CD8-positive, alpha-beta memory T cell (primary cell): ENCODE measurements at regions not wholly inside any gene's neighbourhood (a gene's known extent, or its start where the extent isn't known, plus 50 kb on each side); places are given as distances from the start of the nearest gene placed in this dataset.
"Not testable (repeated sequence)": the region's sequence is repeated elsewhere in the genome, so short reads cannot be mapped to it uniquely, and the experiment has no call there.

Source experiments
- CTCF ChIA-PET: fragments of 350-600 bp; sonication (Branson Sonifier 250); formaldehyde crosslinking; loops from one replicate; lab custom pipeline; 2021; ENCODE audit warnings: antibody characterized with exemption; lab: Charles Lee
- POLR2A ChIA-PET: fragments of 350-600 bp; sonication (Branson Sonifier 250); formaldehyde crosslinking; loops from one replicate; lab custom pipeline; 2021; ENCODE audit warnings: antibody characterized with exemption; lab: Charles Lee
- DNase-seq, 5 donors: peaks; one replicate each; pipeline versions ENCODE4 v3.0.0 to v3.0.0-alpha.2; 2020 to 2022; ENCODE audit warnings: mixed read lengths in 1 of 5
- H3K27ac ChIP-seq: one replicate; pipeline ENCODE4 v1.7.0; 2013; ENCODE audit warnings: low read depth, mild to moderate bottlenecking, low read length, moderate library complexity
- H3K27me3 ChIP-seq: 2 replicates; pipeline ENCODE4 v1.7.0; 2013; ENCODE audit warnings: low read length, mild to moderate bottlenecking; ENCODE audit not compliant: insufficient read depth, poor library complexity, severe bottlenecking
- H3K36me3 ChIP-seq: 2 replicates; pipeline ENCODE4 v1.7.0; 2013; ENCODE audit warnings: mild to moderate bottlenecking, low read length, moderate library complexity; ENCODE audit not compliant: insufficient read depth
- H3K4me1 ChIP-seq: 2 replicates; pipeline ENCODE4 v1.7.0; 2013; ENCODE audit warnings: mild to moderate bottlenecking, low read length, moderate library complexity; ENCODE audit not compliant: insufficient read depth
- H3K4me3 ChIP-seq: 2 replicates; pipeline ENCODE4 v1.7.0; 2013; ENCODE audit warnings: mild to moderate bottlenecking, low read length
- H3K9me3 ChIP-seq: 2 replicates; pipeline ENCODE4 v1.7.0; 2013; ENCODE audit warnings: mild to moderate bottlenecking, low read length
- H3K27ac Mint-ChIP-seq, 8 donors: one replicate each; pipeline ENCODE4 v1.8.0; 2020 to 2021; ENCODE audit warnings: mixed read lengths in 8 of 8, mild to moderate bottlenecking in 6 of 8, inconsistent platforms in 3 of 8, moderate library complexity in 3 of 8
- H3K27me3 Mint-ChIP-seq, 2 donors: one replicate each; pipeline ENCODE4 v1.8.0; 2020 to 2021; ENCODE audit warnings: mixed read lengths in 2 of 2, mild to moderate bottlenecking in 1 of 2, moderate library complexity in 1 of 2
- H3K36me3 Mint-ChIP-seq, 3 donors: one replicate each; pipeline ENCODE4 v1.8.0; 2020 to 2021; ENCODE audit warnings: mixed read lengths in 3 of 3, inconsistent platforms in 1 of 3, mild to moderate bottlenecking in 1 of 3
- H3K4me1 Mint-ChIP-seq, 3 donors: one replicate each; pipeline ENCODE4 v1.8.0; 2020 to 2021; ENCODE audit warnings: mixed read lengths in 3 of 3, inconsistent platforms in 1 of 3, mild to moderate bottlenecking in 1 of 3
- H3K4me3 Mint-ChIP-seq, 7 donors: one replicate each; pipeline ENCODE4 v1.8.0; 2020 to 2021; ENCODE audit warnings: mixed read lengths in 7 of 7, mild to moderate bottlenecking in 6 of 7, moderate library complexity in 4 of 7, inconsistent platforms in 2 of 7
- H3K9me3 Mint-ChIP-seq, 5 donors: one replicate each; pipeline ENCODE4 v1.8.0; 2020 to 2022; ENCODE audit warnings: mixed read lengths in 5 of 5, mild to moderate bottlenecking in 3 of 5, moderate library complexity in 2 of 5, inconsistent platforms in 1 of 5

DNA sequence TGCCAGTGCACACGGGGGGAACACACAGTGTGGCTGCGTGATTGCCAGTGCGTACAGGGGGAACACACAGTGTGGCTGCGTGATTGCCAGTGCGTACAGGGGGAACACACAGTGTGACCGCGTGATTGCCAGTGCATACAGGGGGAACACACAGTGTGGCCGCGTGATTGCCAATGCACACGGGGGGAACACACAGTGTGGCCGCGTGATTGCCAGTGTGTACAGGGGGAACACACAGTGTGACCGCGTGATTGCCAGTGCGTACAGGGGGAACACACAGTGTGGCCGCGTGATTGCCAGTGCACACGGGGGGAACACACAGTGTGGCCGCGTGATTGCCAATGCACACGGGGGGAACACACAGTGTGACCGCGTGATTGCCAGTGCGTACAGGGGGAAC lies 139.4 kb downstream of the RTP5 start:
- peaks cover 7 to 17% (median 9%) of the 10 kb centered on the region in 3 donors for H3K4me1 Mint-ChIP-seq
- DNase-seq, H3K27me3 Mint-ChIP-seq, H3K4me3 Mint-ChIP-seq, H3K36me3 Mint-ChIP-seq, H3K36me3 ChIP-seq, H3K27me3 ChIP-seq, POLR2A ChIA-PET, H3K9me3 ChIP-seq, H3K27ac Mint-ChIP-seq, CTCF ChIA-PET, H3K4me1 ChIP-seq, H3K4me3 ChIP-seq, H3K27ac ChIP-seq, H3K9me3 Mint-ChIP-seq: not testable (repeated sequence)

DNA sequence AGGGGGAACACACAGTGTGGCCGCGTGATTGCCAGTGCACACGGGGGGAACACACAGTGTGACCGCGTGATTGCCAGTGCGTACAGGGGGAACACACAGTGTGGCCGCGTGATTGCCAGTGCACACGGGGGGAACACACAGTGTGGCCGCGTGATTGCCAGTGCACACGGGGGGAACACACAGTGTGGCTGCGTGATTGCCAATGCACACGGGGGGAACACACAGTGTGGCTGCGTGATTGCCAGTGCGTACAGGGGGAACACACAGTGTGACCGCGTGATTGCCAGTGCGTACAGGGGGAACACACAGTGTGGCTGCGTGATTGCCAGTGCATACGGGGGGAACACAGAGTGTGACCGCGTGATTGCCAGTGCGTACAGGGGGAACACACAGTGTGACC lies 140.3 kb downstream of the RTP5 start:
- H3K4me3 ChIP-seq, H3K36me3 Mint-ChIP-seq, H3K36me3 ChIP-seq, POLR2A ChIA-PET, H3K4me3 Mint-ChIP-seq, DNase-seq, H3K27ac ChIP-seq, H3K27me3 Mint-ChIP-seq, H3K27ac Mint-ChIP-seq, H3K4me1 ChIP-seq, H3K9me3 Mint-ChIP-seq, CTCF ChIA-PET, H3K27me3 ChIP-seq, H3K9me3 ChIP-seq: not testable (repeated sequence)
- H3K4me1 Mint-ChIP-seq: peaks cover 7 to 17% (median 9%) of the 10 kb centered on the region in 3 donors

DNA sequence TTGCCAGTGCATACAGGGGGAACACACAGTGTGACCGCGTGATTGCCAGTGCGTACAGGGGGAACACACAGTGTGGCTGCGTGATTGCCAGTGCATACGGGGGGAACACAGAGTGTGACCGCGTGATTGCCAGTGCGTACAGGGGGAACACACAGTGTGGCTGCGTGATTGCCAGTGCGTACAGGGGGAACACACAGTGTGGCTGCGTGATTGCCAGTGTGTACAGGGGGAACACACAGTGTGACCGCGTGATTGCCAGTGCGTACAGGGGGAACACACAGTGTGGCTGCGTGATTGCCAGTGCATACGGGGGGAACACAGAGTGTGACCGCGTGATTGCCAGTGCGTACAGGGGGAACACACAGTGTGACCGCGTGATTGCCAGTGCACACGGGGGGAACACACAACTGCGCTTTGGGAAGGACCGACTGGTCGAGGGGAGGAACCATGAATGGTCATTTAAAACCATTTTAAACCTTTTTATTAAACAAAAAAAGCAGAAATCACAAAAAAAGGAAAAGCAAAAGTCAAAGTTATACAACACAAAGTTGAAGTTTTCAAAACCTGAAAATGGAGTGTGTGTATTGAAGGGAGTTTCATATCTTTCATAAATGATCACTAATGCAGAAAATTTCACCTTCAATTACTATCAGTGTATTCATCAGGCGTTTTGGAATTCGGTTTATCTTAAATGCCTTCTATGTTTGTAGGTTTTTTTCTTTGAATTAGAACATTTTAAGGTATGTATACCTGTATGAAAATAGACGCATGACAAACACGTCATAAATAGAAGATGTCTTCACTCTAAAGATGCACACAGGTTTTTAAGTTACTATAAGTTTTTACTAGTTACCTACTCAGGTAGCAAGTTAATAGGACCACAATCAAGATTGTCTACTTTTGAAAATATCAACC lies 141.0 kb downstream of the RTP5 start:
- H3K9me3 Mint-ChIP-seq, CTCF ChIA-PET, POLR2A ChIA-PET, H3K27me3 Mint-ChIP-seq, H3K36me3 Mint-ChIP-seq, DNase-seq, H3K27ac ChIP-seq, H3K27me3 ChIP-seq, H3K4me1 ChIP-seq, H3K4me3 ChIP-seq, H3K9me3 ChIP-seq, H3K36me3 ChIP-seq: not testable (repeated sequence)
- H3K4me1 Mint-ChIP-seq: peaks cover 7 to 17% (median 9%) of the 10 kb centered on the region in 3 donors
- peak overlapping the region in 5 of 8 donors; percentile 23 to 80 (median 60) for H3K27ac Mint-ChIP-seq
- peak overlapping the region in 2 of 7 donors; percentile 5 to 17 for H3K4me3 Mint-ChIP-seq

DNA sequence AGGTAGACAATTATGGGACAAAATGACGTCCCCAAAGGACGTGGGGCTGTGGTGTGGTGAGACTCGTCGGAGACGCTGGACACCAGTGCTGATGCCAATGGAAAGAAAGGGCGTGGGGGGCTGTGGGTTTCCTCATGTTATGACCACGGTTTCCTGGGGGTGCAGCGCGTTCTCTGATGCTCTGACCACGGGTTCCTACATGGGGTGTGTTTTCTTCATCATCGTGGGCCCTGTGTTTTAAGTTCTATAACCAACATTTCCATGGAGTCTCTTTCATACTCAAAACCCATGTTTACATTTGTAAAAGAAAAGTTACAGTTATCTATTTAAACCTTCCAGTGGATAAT lies 141.6 kb downstream of the RTP5 start:
- H3K36me3 ChIP-seq: no peaks in the 10 kb centered on the region
- no peak overlapping the region for H3K4me3 ChIP-seq
- Mint-ChIP-seq H3K36me3 (no peaks in the 10 kb centered on the region), H3K4me3 (peak overlapping the region in 2 of 7 donors; percentile 5 to 17), H3K27me3 (no peaks in the 10 kb centered on the region), H3K9me3 (no peaks in the 10 kb centered on the region), H3K4me1 (peaks cover 7 to 17% (median 9%) of the 10 kb centered on the region in 3 donors), H3K27ac (peak overlapping the region in 5 of 8 donors; percentile 23 to 80 (median 60))
- H3K27me3 ChIP-seq: no peaks in the 10 kb centered on the region
- no peak overlapping the region for H3K27ac ChIP-seq
- CTCF ChIA-PET: no interaction called here
- DNase-seq: peak in 1 of 5 donors; percentile 46
- POLR2A ChIA-PET: no interaction called here
- H3K4me1 ChIP-seq: no peaks in the 10 kb centered on the region
- no peaks in the 10 kb centered on the region for H3K9me3 ChIP-seq

DNA sequence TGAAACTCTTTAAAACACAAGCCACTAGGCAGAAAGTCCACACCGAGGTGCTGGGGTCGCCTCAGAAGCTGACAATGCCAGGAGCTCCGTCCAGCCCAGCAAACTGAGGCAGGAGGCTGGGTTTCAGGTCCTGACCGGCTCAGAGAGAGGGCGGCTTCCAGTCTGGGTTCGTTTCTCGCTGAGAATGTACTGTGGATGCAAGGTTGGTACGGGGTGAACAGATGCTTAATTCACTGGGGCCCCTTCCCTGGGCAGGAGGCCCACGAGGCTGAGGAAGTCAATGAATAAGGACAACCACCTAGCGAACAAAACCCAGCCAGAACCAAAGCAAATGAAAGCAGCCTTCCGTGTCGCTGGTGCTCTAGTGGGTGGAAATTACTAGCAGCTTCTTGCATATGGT lies 142.0 kb downstream of the RTP5 start:
- H3K36me3 Mint-ChIP-seq: no peaks in the 10 kb centered on the region
- POLR2A ChIA-PET: no interaction called here
- no peak for DNase-seq
- Histone ChIP-seq H3K36me3 (no peaks in the 10 kb centered on the region), H3K9me3 (no peaks in the 10 kb centered on the region), H3K4me1 (no peaks in the 10 kb centered on the region), H3K27me3 (no peaks in the 10 kb centered on the region), H3K27ac (no peak overlapping the region), H3K4me3 (no peak overlapping the region)
- CTCF ChIA-PET: no interaction called here
- H3K27ac Mint-ChIP-seq: peak overlapping the region in 3 of 8 donors; percentile 29 to 80 (median 60)
- H3K4me3 Mint-ChIP-seq: no peak overlapping the region
- H3K27me3 Mint-ChIP-seq: peaks cover 0 to 2% of the 10 kb centered on the region in 2 donors
- peaks cover 8 to 17% (median 9%) of the 10 kb centered on the region in 3 donors for H3K4me1 Mint-ChIP-seq
- H3K9me3 Mint-ChIP-seq: no peaks in the 10 kb centered on the region

DNA sequence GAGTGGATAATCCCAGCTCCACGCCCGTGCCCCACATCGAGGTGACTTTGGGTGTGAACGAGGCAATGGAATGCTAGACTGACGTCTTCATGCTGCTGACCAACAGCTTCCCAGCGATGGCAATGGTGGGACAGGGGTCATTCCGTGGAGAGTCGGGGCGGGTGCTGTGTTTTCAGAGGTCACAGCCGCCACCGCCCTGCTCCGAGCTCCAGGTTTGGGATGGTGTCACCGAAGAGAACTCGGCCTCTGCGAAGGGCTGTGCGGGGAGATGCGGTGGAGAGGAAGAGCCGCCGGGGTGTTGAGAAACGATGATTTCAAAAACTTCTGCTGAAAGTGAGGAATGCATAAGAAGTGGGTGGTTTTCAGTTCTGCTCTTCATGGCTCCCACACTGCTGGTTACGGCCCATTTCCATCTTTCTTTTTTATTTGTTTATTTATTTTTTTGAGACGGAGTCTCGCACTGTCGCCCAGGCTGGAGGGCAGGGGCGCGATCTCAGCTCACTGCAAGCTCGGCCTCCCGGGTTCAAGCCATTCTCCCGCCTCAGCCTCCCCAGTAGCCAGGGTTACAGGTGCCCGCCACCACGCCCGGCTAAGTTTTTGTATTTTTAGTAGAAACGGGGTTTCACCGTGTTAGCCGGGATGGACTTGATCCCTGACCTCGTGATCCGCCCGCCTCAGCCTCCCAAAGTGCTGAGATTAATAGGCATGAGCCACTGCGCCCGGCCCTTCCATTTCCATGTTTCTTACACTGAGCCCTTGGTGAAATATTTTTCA lies 142.6 kb downstream of the RTP5 start:
- Mint-ChIP-seq H3K27me3 (peaks cover 0 to 4% of the 10 kb centered on the region in 2 donors), H3K36me3 (no peaks in the 10 kb centered on the region), H3K4me1 (peaks cover 9 to 17% (median 14%) of the 10 kb centered on the region in 3 donors), H3K9me3 (no peaks in the 10 kb centered on the region), H3K27ac (no peak overlapping the region), H3K4me3 (no peak overlapping the region)
- ChIA-PET CTCF (no interaction called here), POLR2A (no interaction called here)
- Histone ChIP-seq H3K27ac (no peak overlapping the region), H3K4me3 (no peak overlapping the region), H3K9me3 (no peaks in the 10 kb centered on the region), H3K4me1 (no peaks in the 10 kb centered on the region), H3K36me3 (no peaks in the 10 kb centered on the region), H3K27me3 (no peaks in the 10 kb centered on the region)
- DNase-seq: no peak

DNA sequence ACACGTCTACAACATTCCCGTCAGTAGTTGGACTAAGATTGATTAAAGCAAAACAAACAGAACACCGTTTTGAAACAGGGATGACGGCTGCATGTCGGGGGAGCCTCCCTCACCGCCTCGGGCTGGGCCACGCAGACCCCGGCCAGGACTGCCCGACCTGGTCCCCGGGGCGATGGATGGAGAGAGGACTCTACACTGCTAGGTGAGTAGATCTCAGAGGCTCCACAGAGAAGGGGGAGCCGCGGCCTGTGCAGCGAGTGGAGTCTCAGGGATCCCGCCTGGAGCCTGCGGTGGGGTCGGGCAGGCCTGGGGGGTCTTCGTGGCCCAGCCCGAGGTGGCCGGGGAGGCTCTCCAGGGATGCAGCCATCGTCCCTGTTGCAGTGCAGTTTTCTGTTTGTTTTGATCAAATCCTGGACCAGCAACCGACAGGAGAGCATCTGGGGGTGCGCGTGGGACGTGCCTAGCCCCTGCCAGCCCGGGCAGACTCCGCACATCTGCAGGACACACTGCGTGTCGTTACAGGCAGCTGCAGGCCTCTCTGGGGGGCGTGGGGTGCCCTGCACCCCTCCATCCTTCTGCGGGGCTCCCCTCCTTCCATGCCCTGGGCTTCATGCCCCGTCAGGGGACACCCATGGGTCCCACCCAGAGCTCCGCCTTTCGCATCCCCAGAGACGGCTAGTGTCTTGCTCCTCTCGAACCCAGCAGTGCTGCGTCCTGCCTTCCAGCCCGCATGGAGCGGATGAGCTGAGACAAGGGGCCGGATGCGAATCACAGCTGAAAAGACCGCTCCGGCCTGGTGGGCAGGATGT lies 143.6 kb downstream of the RTP5 start:
- Mint-ChIP-seq H3K27ac (no peak overlapping the region), H3K36me3 (no peaks in the 10 kb centered on the region), H3K27me3 (peaks cover 0 to 4% of the 10 kb centered on the region in 2 donors), H3K4me1 (peaks cover 9 to 17% (median 14%) of the 10 kb centered on the region in 3 donors), H3K4me3 (no peak overlapping the region), H3K9me3 (no peaks in the 10 kb centered on the region)
- no peak for DNase-seq
- no peaks in the 10 kb centered on the region for H3K4me1 ChIP-seq
- no peaks in the 10 kb centered on the region for H3K9me3 ChIP-seq
- H3K27me3 ChIP-seq: no peaks in the 10 kb centered on the region
- H3K4me3 ChIP-seq: no peak overlapping the region
- ChIA-PET CTCF (no interaction called here), POLR2A (no interaction called here)
- H3K27ac ChIP-seq: no peak overlapping the region
- no peaks in the 10 kb centered on the region for H3K36me3 ChIP-seq
